MCF 10A (cell line): ENCODE measurements at regions not wholly inside any gene's neighbourhood (a gene's known extent, or its start where the extent isn't known, plus 50 kb on each side); places are given as distances from the start of the nearest gene placed in this dataset.

Source experiments
- BruUV-seq: library from RNA; stranded (reverse); fragments of 400-500 nt; replicated peaks from 2 replicates; lab custom pipeline; 2021; lab: Mats Ljungman, UMichigan
- CTCF ChIA-PET: fragments of 300-600 bp; sonication (Branson Sonifier 250); formaldehyde crosslinking; extraction: SDS; loops from one replicate; lab custom pipeline; 2021; ENCODE audit warnings: antibody characterized with exemption, inconsistent platforms; lab: Yijun Ruan, JAX
- POLR2A ChIA-PET: fragments of 300-600, 350-650 bp; sonication (Branson Sonifier 250); formaldehyde crosslinking; extraction: SDS; loops from one replicate; lab custom pipeline; 2020; ENCODE audit warnings: antibody characterized with exemption, inconsistent platforms; lab: Yijun Ruan, JAX
- DNase-seq: peaks from one replicate; pipeline ENCODE4 v3.0.0-alpha.2; 2018; ENCODE audit not compliant: unreplicated experiment
- H3K27ac Mint-ChIP-seq: one replicate; pipeline ENCODE4 v1.8.0; 2022; ENCODE audit warnings: mild to moderate bottlenecking, low read depth, mixed read lengths; ENCODE audit not compliant: unreplicated experiment
- H3K27me3 Mint-ChIP-seq: one replicate; pipeline ENCODE4 v1.8.0; 2022; ENCODE audit warnings: mixed read lengths; ENCODE audit not compliant: insufficient read depth, unreplicated experiment
- H3K36me3 Mint-ChIP-seq: one replicate; pipeline ENCODE4 v1.8.0; 2022; ENCODE audit warnings: mild to moderate bottlenecking, moderate library complexity, mixed read lengths; ENCODE audit not compliant: insufficient read depth, unreplicated experiment
- H3K4me1 Mint-ChIP-seq: one replicate; pipeline ENCODE4 v1.8.0; 2022; ENCODE audit warnings: mixed read lengths; ENCODE audit not compliant: insufficient read depth, unreplicated experiment
- H3K4me3 Mint-ChIP-seq: one replicate; pipeline ENCODE4 v1.8.0; 2022; ENCODE audit warnings: mild to moderate bottlenecking, moderate library complexity, mixed read lengths; ENCODE audit not compliant: unreplicated experiment
- H3K9me3 Mint-ChIP-seq: one replicate; pipeline ENCODE4 v1.8.0; 2022; ENCODE audit warnings: mixed read lengths; ENCODE audit not compliant: unreplicated experiment
- CTCF ChIP-seq: fragments of 200-600 bp; IDR thresholded peaks from one replicate; pipeline ENCODE4 v1.8.0; 2022; ENCODE audit warnings: antibody characterized with exemption, mild to moderate bottlenecking; ENCODE audit not compliant: unreplicated experiment
- intact Hi-C: fragments of 100-400 bp; cut with micrococcal nuclease; formaldehyde crosslinking; loops from 2 replicates; pipeline ENCODE4 v1.14.1; 2022

- BruUV-seq: no TSS peak
- Mint-ChIP-seq H3K9me3 (peaks cover 8% of the 10 kb centered on the region), H3K27me3 (peaks cover 39% of the 10 kb centered on the region), H3K36me3 (peaks cover 6% of the 10 kb centered on the region), H3K4me1 (peaks cover 7% of the 10 kb centered on the region), H3K27ac (no peak overlapping the region), H3K4me3 (no peak overlapping the region)
- intact Hi-C loops: no loop called here
- ChIA-PET CTCF (interaction anchor here (0.7 kb wide), 1 partner anchor 43 kb away, joined by 3 read pairs; no protein-coding TSS in a partner anchor), POLR2A (no interaction called here)
- no peak for TF ChIP-seq CTCF
- peak; percentile 14 for DNase-seq
Measured at GRCh38 chrX:115898382-115899001, 272.1 kb upstream of the AGTR2 start.

- peaks cover 6% of the 10 kb centered on the region for H3K36me3 Mint-ChIP-seq
- H3K4me3 Mint-ChIP-seq: no peak overlapping the region
- intact Hi-C loops: no loop called here
- no peak for DNase-seq
- peaks cover 8% of the 10 kb centered on the region for H3K9me3 Mint-ChIP-seq
- no peak for TF ChIP-seq CTCF
- H3K27me3 Mint-ChIP-seq: peaks cover 48% of the 10 kb centered on the region
- POLR2A ChIA-PET: no interaction called here
- CTCF ChIA-PET: no interaction called here
- H3K27ac Mint-ChIP-seq: no peak overlapping the region
- no TSS peak for BruUV-seq
- no peaks in the 10 kb centered on the region for H3K4me1 Mint-ChIP-seq
Measured at GRCh38 chrX:115900425-115900824, 270.1 kb upstream of the AGTR2 start.

- Mint-ChIP-seq H3K4me1 (no peaks in the 10 kb centered on the region), H3K36me3 (peaks cover 6% of the 10 kb centered on the region), H3K4me3 (no peak overlapping the region), H3K27ac (no peak overlapping the region), H3K9me3 (peaks cover 8% of the 10 kb centered on the region), H3K27me3 (peaks cover 56% of the 10 kb centered on the region)
- ChIA-PET CTCF (no interaction called here), POLR2A (no interaction called here)
- no peak for TF ChIP-seq CTCF
- no peak for DNase-seq
- no TSS peak for BruUV-seq
- intact Hi-C loops: no loop called here
Measured at GRCh38 chrX:115901241-115901640, 269.3 kb upstream of the AGTR2 start.

- ChIA-PET CTCF (interaction anchor here (0.6 kb wide), 1 partner anchor 194 kb away, joined by 3 read pairs; no protein-coding TSS in a partner anchor), POLR2A (no interaction called here)
- Mint-ChIP-seq H3K4me1 (no peaks in the 10 kb centered on the region), H3K9me3 (peaks cover 8% of the 10 kb centered on the region), H3K4me3 (no peak overlapping the region), H3K27me3 (peaks cover 74% of the 10 kb centered on the region), H3K36me3 (peaks cover 11% of the 10 kb centered on the region), H3K27ac (no peak overlapping the region)
- DNase-seq: no peak
- intact Hi-C loops: no loop called here
- BruUV-seq: no TSS peak
- TF ChIP-seq CTCF: no peak
Measured at GRCh38 chrX:115902995-115903394, 267.5 kb upstream of the AGTR2 start.
